ENCODE measurements at regions not wholly inside any gene's neighbourhood (a gene's known extent, or its start where the extent isn't known, plus 50 kb on each side); places are given as distances from the start of the nearest gene placed in this dataset.

- H3K27me3 ChIP-seq (ENCODE audit: insufficient read depth, low read length) = no peaks in the 10 kb centered on the region
- no peaks in the 10 kb centered on the region for H3K4me1 ChIP-seq (ENCODE audit: insufficient read depth, low read length)
- no peak overlapping the region for H3K4me3 ChIP-seq (ENCODE audit: insufficient read depth, low read depth, low read length)
- H3K4me2 ChIP-seq (ENCODE audit: low read length) = no peak overlapping the region
- H3K79me2 ChIP-seq (ENCODE audit: insufficient read depth, low read length) = no peaks in the 10 kb centered on the region
- DNase-seq (ENCODE audit: low read depth) (no peak), FAIRE-seq (no peak)
- no peaks in the 10 kb centered on the region for H3K36me3 ChIP-seq (ENCODE audit: insufficient read depth, low read length)
- no peaks in the 10 kb centered on the region for H3K36me3 Mint-ChIP-seq (ENCODE audit: low read depth, unreplicated experiment)
- no peak overlapping the region for H2AFZ ChIP-seq (ENCODE audit: low read depth, low read length)
- H3K4me3 Mint-ChIP-seq (ENCODE audit: unreplicated experiment) = no peak overlapping the region
- H3K9me3 Mint-ChIP-seq (ENCODE audit: unreplicated experiment) = no peaks in the 10 kb centered on the region
- H3K4me1 Mint-ChIP-seq (ENCODE audit: low read depth, unreplicated experiment) = no peaks in the 10 kb centered on the region
- H3K27ac ChIP-seq (ENCODE audit: low read depth, low read length) = no peak overlapping the region
- H3K27ac Mint-ChIP-seq (ENCODE audit: unreplicated experiment) = no peak overlapping the region
- no peaks in the 10 kb centered on the region for H3K9me3 ChIP-seq (ENCODE audit: insufficient read depth, low read depth, low read length)
- no peaks in the 10 kb centered on the region for H3K27me3 Mint-ChIP-seq (ENCODE audit: low read depth, unreplicated experiment)
- no peaks in the 10 kb centered on the region for H4K20me1 ChIP-seq (ENCODE audit: insufficient read depth, low read length)
- H3K9ac ChIP-seq (ENCODE audit: low read length) = no peak overlapping the region
- TF ChIP-seq, protein P1, sequence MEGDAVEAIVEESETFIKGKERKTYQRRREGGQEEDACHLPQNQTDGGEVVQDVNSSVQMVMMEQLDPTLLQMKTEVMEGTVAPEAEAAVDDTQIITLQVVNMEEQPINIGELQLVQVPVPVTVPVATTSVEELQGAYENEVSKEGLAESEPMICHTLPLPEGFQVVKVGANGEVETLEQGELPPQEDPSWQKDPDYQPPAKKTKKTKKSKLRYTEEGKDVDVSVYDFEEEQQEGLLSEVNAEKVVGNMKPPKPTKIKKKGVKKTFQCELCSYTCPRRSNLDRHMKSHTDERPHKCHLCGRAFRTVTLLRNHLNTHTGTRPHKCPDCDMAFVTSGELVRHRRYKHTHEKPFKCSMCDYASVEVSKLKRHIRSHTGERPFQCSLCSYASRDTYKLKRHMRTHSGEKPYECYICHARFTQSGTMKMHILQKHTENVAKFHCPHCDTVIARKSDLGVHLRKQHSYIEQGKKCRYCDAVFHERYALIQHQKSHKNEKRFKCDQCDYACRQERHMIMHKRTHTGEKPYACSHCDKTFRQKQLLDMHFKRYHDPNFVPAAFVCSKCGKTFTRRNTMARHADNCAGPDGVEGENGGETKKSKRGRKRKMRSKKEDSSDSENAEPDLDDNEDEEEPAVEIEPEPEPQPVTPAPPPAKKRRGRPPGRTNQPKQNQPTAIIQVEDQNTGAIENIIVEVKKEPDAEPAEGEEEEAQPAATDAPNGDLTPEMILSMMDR (IDR thresholded peaks at IDR 0.05; ENCODE audit: insufficient read depth, low read depth, low read length) = no peak
- TF ChIP-seq EZH2 (IDR thresholded peaks at IDR 0.05; ENCODE audit: insufficient read depth, low read length) = no peak
Observed at GRCh38 chr6:147770221-147770620, 261.7 kb downstream of the SAMD5 start.

GRCh38 chr6:147772724-147773123, 264.2 kb downstream of the SAMD5 start:
- no peaks in the 10 kb centered on the region for H3K9me3 Mint-ChIP-seq (ENCODE audit: unreplicated experiment)
- DNase-seq (ENCODE audit: low read depth) (no peak), FAIRE-seq (no peak)
- Histone ChIP-seq H3K27me3 (ENCODE audit: insufficient read depth, low read length) (no peaks in the 10 kb centered on the region), H3K4me1 (ENCODE audit: insufficient read depth, low read length) (no peaks in the 10 kb centered on the region), H3K4me3 (ENCODE audit: insufficient read depth, low read depth, low read length) (no peak overlapping the region), H3K4me2 (ENCODE audit: low read length) (no peak overlapping the region), H3K9me3 (ENCODE audit: insufficient read depth, low read depth, low read length) (no peaks in the 10 kb centered on the region), H2AFZ (ENCODE audit: low read depth, low read length) (no peak overlapping the region), H3K27ac (ENCODE audit: low read depth, low read length) (no peak overlapping the region), H3K9ac (ENCODE audit: low read length) (no peak overlapping the region), H3K79me2 (ENCODE audit: insufficient read depth, low read length) (no peaks in the 10 kb centered on the region), H3K36me3 (ENCODE audit: insufficient read depth, low read length) (no peaks in the 10 kb centered on the region), H4K20me1 (ENCODE audit: insufficient read depth, low read length) (no peaks in the 10 kb centered on the region)
- no peak overlapping the region for H3K4me3 Mint-ChIP-seq (ENCODE audit: unreplicated experiment)
- H3K27ac Mint-ChIP-seq (ENCODE audit: unreplicated experiment) = no peak overlapping the region
- no peaks in the 10 kb centered on the region for H3K36me3 Mint-ChIP-seq (ENCODE audit: low read depth, unreplicated experiment)
- no peaks in the 10 kb centered on the region for H3K4me1 Mint-ChIP-seq (ENCODE audit: low read depth, unreplicated experiment)
- no peak for TF ChIP-seq EZH2 (IDR thresholded peaks at IDR 0.05; ENCODE audit: insufficient read depth, low read length)
- TF ChIP-seq, protein P1 (IDR thresholded peaks at IDR 0.05; ENCODE audit: insufficient read depth, low read depth, low read length) = no peak
- H3K27me3 Mint-ChIP-seq (ENCODE audit: low read depth, unreplicated experiment) = no peaks in the 10 kb centered on the region

GRCh38 chr6:147774856-147775255, 266.4 kb downstream of the SAMD5 start:
- Mint-ChIP-seq H3K4me3 (ENCODE audit: unreplicated experiment) (no peak overlapping the region), H3K4me1 (ENCODE audit: low read depth, unreplicated experiment) (no peaks in the 10 kb centered on the region), H3K27me3 (ENCODE audit: low read depth, unreplicated experiment) (no peaks in the 10 kb centered on the region), H3K27ac (ENCODE audit: unreplicated experiment) (no peak overlapping the region), H3K9me3 (ENCODE audit: unreplicated experiment) (no peaks in the 10 kb centered on the region), H3K36me3 (ENCODE audit: low read depth, unreplicated experiment) (no peaks in the 10 kb centered on the region)
- Histone ChIP-seq H3K9ac (ENCODE audit: low read length) (no peak overlapping the region), H3K36me3 (ENCODE audit: insufficient read depth, low read length) (no peaks in the 10 kb centered on the region), H3K79me2 (ENCODE audit: insufficient read depth, low read length) (no peaks in the 10 kb centered on the region), H4K20me1 (ENCODE audit: insufficient read depth, low read length) (no peaks in the 10 kb centered on the region), H2AFZ (ENCODE audit: low read depth, low read length) (no peak overlapping the region), H3K9me3 (ENCODE audit: insufficient read depth, low read depth, low read length) (no peaks in the 10 kb centered on the region), H3K4me1 (ENCODE audit: insufficient read depth, low read length) (no peaks in the 10 kb centered on the region), H3K27me3 (ENCODE audit: insufficient read depth, low read length) (no peaks in the 10 kb centered on the region), H3K4me3 (ENCODE audit: insufficient read depth, low read depth, low read length) (no peak overlapping the region), H3K27ac (ENCODE audit: low read depth, low read length) (no peak overlapping the region), H3K4me2 (ENCODE audit: low read length) (no peak overlapping the region)
- no peak for FAIRE-seq
- DNase-seq (ENCODE audit: low read depth) = no peak
- TF ChIP-seq, protein P1 (IDR thresholded peaks at IDR 0.05; ENCODE audit: insufficient read depth, low read depth, low read length) = no peak
- no peak for TF ChIP-seq EZH2 (IDR thresholded peaks at IDR 0.05; ENCODE audit: insufficient read depth, low read length)

Data from astrocyte (in vitro differentiated cells and primary cell).